H9 (cell line): ENCODE measurements at regions not wholly inside any gene's neighbourhood (a gene's known extent, or its start where the extent isn't known, plus 50 kb on each side); places are given as distances from the start of the nearest gene placed in this dataset.

ENCODE experiments used
- DNase-seq: peaks from one replicate; pipeline ENCODE4 v3.0.0-alpha.2; 2017
- H2AFZ ChIP-seq: one replicate; pipeline ENCODE4 v1.6.1; 2013; ENCODE audit warnings: mild to moderate bottlenecking, low read length, control low read depth, moderate library complexity
- H2AK5ac ChIP-seq: 2 replicates; pipeline ENCODE4 v1.6.1; 2013; ENCODE audit warnings: low read length, control low read depth, mixed read lengths; ENCODE audit not compliant: insufficient read length
- H2BK120ac ChIP-seq: one replicate; pipeline ENCODE4 v1.6.1; 2013; ENCODE audit warnings: low read depth, mild to moderate bottlenecking, low read length, control low read depth, inconsistent platforms; ENCODE audit not compliant: poor library complexity, severe bottlenecking
- H2BK12ac ChIP-seq: 2 replicates; pipeline ENCODE4 v1.6.1; 2013; ENCODE audit warnings: low read length, control low read depth, mixed read lengths, low read depth; ENCODE audit not compliant: insufficient read length
- H2BK15ac ChIP-seq: 2 replicates; pipeline ENCODE4 v1.6.1; 2013; ENCODE audit warnings: low read depth, low read length, control low read depth
- H2BK20ac ChIP-seq: one replicate; pipeline ENCODE4 v1.6.1; 2013; ENCODE audit warnings: low read depth, mild to moderate bottlenecking, low read length, control low read depth, inconsistent platforms; ENCODE audit not compliant: poor library complexity, severe bottlenecking
- H2BK5ac ChIP-seq: 2 replicates; pipeline ENCODE4 v1.6.1; 2013; ENCODE audit warnings: low read length, control low read depth, mixed read lengths; ENCODE audit not compliant: insufficient read length
- H3K14ac ChIP-seq: 2 replicates; pipeline ENCODE4 v1.6.1; 2013; ENCODE audit warnings: low read length, control low read depth; ENCODE audit not compliant: insufficient read depth
- H3K18ac ChIP-seq: 2 replicates; pipeline ENCODE4 v1.6.1; 2013; ENCODE audit warnings: low read depth, mild to moderate bottlenecking, mixed read lengths, low read length, control low read depth; ENCODE audit not compliant: insufficient read length
- H3K23ac ChIP-seq: 2 replicates; pipeline ENCODE4 v1.6.1; 2013; ENCODE audit warnings: low read length, control low read depth, mixed read lengths, low read depth; ENCODE audit not compliant: insufficient read length
- H3K23me2 ChIP-seq: 2 replicates; pipeline ENCODE4 v1.6.1; 2013; ENCODE audit warnings: low read depth, mild to moderate bottlenecking, mixed read lengths, low read length, control low read depth; ENCODE audit not compliant: insufficient read length, poor library complexity, severe bottlenecking
- H3K27ac ChIP-seq: 2 replicates; pipeline ENCODE4 v1.5.1; 2013; ENCODE audit warnings: low read length, control low read depth, mixed read lengths, low read depth; ENCODE audit not compliant: insufficient read length
- H3K27me3 ChIP-seq: 2 replicates; pipeline ENCODE4 v1.6.1; 2013; ENCODE audit warnings: low read length, control low read depth, inconsistent platforms; ENCODE audit not compliant: insufficient read depth
- H3K4ac ChIP-seq: 2 replicates; pipeline ENCODE4 v1.6.1; 2013; ENCODE audit warnings: low read depth, mild to moderate bottlenecking, control low read depth, inconsistent platforms, low read length, moderate library complexity
- H3K4me1 ChIP-seq: 2 replicates; pipeline ENCODE4 v1.6.1; 2013; ENCODE audit warnings: low read length, control low read depth, inconsistent platforms; ENCODE audit not compliant: insufficient read depth
- H3K4me2 ChIP-seq: 2 replicates; pipeline ENCODE4 v1.6.1; 2013; ENCODE audit warnings: low read length, control low read depth, mixed read lengths; ENCODE audit not compliant: insufficient read length, insufficient read depth
- H3K56ac ChIP-seq: 2 replicates; pipeline ENCODE4 v1.6.1; 2013; ENCODE audit warnings: low read depth, mild to moderate bottlenecking, mixed read lengths, low read length, control low read depth; ENCODE audit not compliant: insufficient read length
- H3K79me1 ChIP-seq: 2 replicates; pipeline ENCODE4 v1.6.1; 2013; ENCODE audit warnings: low read depth, mild to moderate bottlenecking, moderate library complexity, low read length, control low read depth, inconsistent platforms; ENCODE audit not compliant: insufficient read depth, poor library complexity, severe bottlenecking
- H3K79me2 ChIP-seq: 2 replicates; pipeline ENCODE4 v1.6.1; 2013; ENCODE audit warnings: low read length, control low read depth, inconsistent platforms; ENCODE audit not compliant: insufficient read depth
- H3K9ac ChIP-seq: 2 replicates; pipeline ENCODE4 v1.6.1; 2013; ENCODE audit warnings: low read length, control low read depth, mixed read lengths; ENCODE audit not compliant: insufficient read length; ENCODE audit errors: extremely low read depth
- H3K9me3 ChIP-seq: one replicate; pipeline ENCODE4 v1.6.1; 2013; ENCODE audit warnings: low read depth, low read length, inconsistent platforms; ENCODE audit not compliant: control insufficient read depth
- H3T11ph ChIP-seq: one replicate; pipeline ENCODE4 v1.6.1; 2013; ENCODE audit warnings: mild to moderate bottlenecking, low read length, control low read depth, inconsistent platforms
- H4K20me1 ChIP-seq: one replicate; pipeline ENCODE4 v1.6.1; 2013; ENCODE audit not compliant: control insufficient read depth, insufficient read length, insufficient read depth
- H4K5ac ChIP-seq: 2 replicates; pipeline ENCODE4 v1.6.1; 2013; ENCODE audit warnings: low read depth, mild to moderate bottlenecking, mixed read lengths, low read length, control low read depth; ENCODE audit not compliant: insufficient read length
- H4K8ac ChIP-seq: replicated peaks from 2 replicates; pipeline ENCODE4 v1.6.1; 2013; ENCODE audit warnings: low read length, control low read depth, mixed read lengths, low read depth; ENCODE audit not compliant: insufficient read length
- H4K91ac ChIP-seq: 2 replicates; pipeline ENCODE4 v1.6.1; 2013; ENCODE audit warnings: low read depth, mild to moderate bottlenecking, moderate library complexity, mixed read lengths, low read length, control low read depth; ENCODE audit not compliant: insufficient read length
- H3K27ac Mint-ChIP-seq, 3 experiments: 2 replicates in 2 of 3; 3 replicates in 1 of 3; pipeline ENCODE4 v1.8.0; 2020 to 2021; ENCODE audit warnings: mixed read lengths in 3 of 3, mild to moderate bottlenecking in 1 of 3, moderate library complexity in 1 of 3
- H3K27me3 Mint-ChIP-seq: 2 replicates; pipeline ENCODE4 v1.8.0; 2021; ENCODE audit warnings: low read depth, mild to moderate bottlenecking, moderate library complexity, mixed read lengths
- H3K36me3 Mint-ChIP-seq, 3 experiments: 2 replicates in 2 of 3; 3 replicates in 1 of 3; pipeline ENCODE4 v1.8.0; 2020 to 2021; ENCODE audit warnings: low read depth in 3 of 3, mixed read lengths in 3 of 3; ENCODE audit not compliant: insufficient read depth in 1 of 3
- H3K4me1 Mint-ChIP-seq, 2 experiments: 2 replicates each; pipeline ENCODE4 v1.8.0; 2020; ENCODE audit warnings: mixed read lengths in 2 of 2
- H3K4me3 Mint-ChIP-seq, 2 experiments: 2 replicates in 1 of 2; 3 replicates in 1 of 2; pipeline ENCODE4 v1.8.0; 2020 to 2021; ENCODE audit warnings: mild to moderate bottlenecking in 2 of 2, mixed read lengths in 2 of 2, moderate library complexity in 1 of 2
- H3K9me3 Mint-ChIP-seq, 2 experiments: 2 replicates in 1 of 2; 3 replicates in 1 of 2; pipeline ENCODE4 v1.8.0; 2020; ENCODE audit warnings: mild to moderate bottlenecking in 2 of 2, mixed read lengths in 2 of 2, moderate library complexity in 1 of 2
- CTCF ChIP-seq: fragments of 200-600 bp; sonication (generic); conservative IDR thresholded peaks from 3 replicates; pipeline ENCODE4 v1.8.0; 2021; ENCODE audit warnings: antibody characterized with exemption, mild to moderate bottlenecking
- whole genome bisulfite sequencing: extraction: QIAGEN DNeasy Blood & Tissue Kit; methylation state at CpG from one replicate; pipeline ENCODE4 v1.1.7; 2013; ENCODE audit warnings: missing lambda C conversion rate, low lambda C conversion rate, mixed read lengths; ENCODE audit not compliant: insufficient read length; ENCODE audit errors: extremely low coverage; 5-methylcytosine and 5-hydroxymethylcytosine counted together

DNA sequence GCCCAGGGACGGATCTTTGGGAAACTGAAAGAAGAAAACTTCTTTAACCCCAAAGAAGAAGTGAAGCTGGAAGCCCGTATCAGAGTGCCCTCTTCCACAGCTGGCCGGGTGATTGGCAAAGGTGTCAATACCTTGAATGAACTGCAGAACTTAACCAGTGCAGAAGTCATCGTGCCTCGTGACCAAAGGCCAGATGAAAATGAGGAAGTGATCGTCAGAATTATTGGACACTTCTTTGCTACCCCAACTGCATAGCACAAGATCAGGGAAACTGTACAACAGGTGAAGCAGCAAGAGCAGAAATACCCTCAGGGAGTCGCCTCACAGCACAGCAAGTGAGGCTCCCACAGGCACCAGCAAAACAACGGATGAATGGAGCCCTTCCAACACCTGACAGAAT lies 114.0 kb downstream of the NBPF12 start:
- Histone ChIP-seq H4K91ac (no peak overlapping the region), H2AK5ac (no peak overlapping the region), H3K9me3 (no peaks in the 10 kb centered on the region), H2BK5ac (no peak overlapping the region), H2AFZ (no peak overlapping the region), H3K18ac (no peak overlapping the region), H3K14ac (no peak overlapping the region), H3K27me3 (no peaks in the 10 kb centered on the region), H2BK12ac (no peak overlapping the region), H3K9ac (no peak overlapping the region), H2BK120ac (no peak overlapping the region), H4K8ac (no peak overlapping the region), H3K79me1 (no peaks in the 10 kb centered on the region), H3K23ac (no peak overlapping the region), H3K4me1 (no peaks in the 10 kb centered on the region), H2BK20ac (no peak overlapping the region), H3K27ac (no peak overlapping the region), H3K4ac (no peak overlapping the region), H4K5ac (no peak overlapping the region), H2BK15ac (no peak overlapping the region), H3K56ac (no peak overlapping the region), H3K23me2 (no peaks in the 10 kb centered on the region), H4K20me1 (no peaks in the 10 kb centered on the region), H3T11ph (no peak overlapping the region), H3K4me2 (no peak overlapping the region), H3K79me2 (no peaks in the 10 kb centered on the region)
- WGBS = no CpG with 5 or more reads among the region's 8 CpGs
- Mint-ChIP-seq H3K27me3 (peaks cover 5% of the 10 kb centered on the region), H3K9me3 (no peaks in the 10 kb centered on the region), H3K36me3 (no peaks in the 10 kb centered on the region), H3K4me3 (no peak overlapping the region), H3K4me1 (peaks cover 3 to 5% of the 10 kb centered on the region in 2 experiments; a peak in 3 of 4 replicates), H3K27ac (no peak overlapping the region)
- DNase-seq = no peak
- no peak for TF ChIP-seq CTCF
